Activated CD8-positive, alpha-beta T cell treated with anti-CD3 and anti-CD28 coated beads, Interleukin-2, amount 10 ng/mL, durations not matched to agents 7 days and 5 days (primary cell): ENCODE measurements at regions not wholly inside any gene's neighbourhood (a gene's known extent, or its start where the extent isn't known, plus 50 kb on each side); places are given as distances from the start of the nearest gene placed in this dataset.

Experiments used
- ATAC-seq: fragments of 150-1000 bp; cut with Tn5 transposase; one replicate; pipeline ENCODE4 v1.10.0; 2021; ENCODE audit warnings: moderate library complexity
- CTCF ChIA-PET: fragments of 350-600 bp; sonication (Branson Sonifier 250); formaldehyde crosslinking; loops from one replicate; lab custom pipeline; 2021; ENCODE audit warnings: antibody characterized with exemption; lab: Charles Lee
- POLR2A ChIA-PET: fragments of 350-600 bp; sonication (Branson Sonifier 250); formaldehyde crosslinking; loops from one replicate; lab custom pipeline; 2021; ENCODE audit warnings: antibody characterized with exemption; lab: Charles Lee
- DNase-seq: peaks from one replicate; pipeline ENCODE4 v3.0.0-alpha.2; 2020
- H3K27ac Mint-ChIP-seq: one replicate; pipeline ENCODE4 v1.8.0; 2021; ENCODE audit warnings: mild to moderate bottlenecking, mixed read lengths
- H3K27me3 Mint-ChIP-seq: one replicate; pipeline ENCODE4 v1.8.0; 2021; ENCODE audit warnings: low read depth, mixed read lengths
- H3K36me3 Mint-ChIP-seq: one replicate; pipeline ENCODE4 v1.8.0; 2021; ENCODE audit warnings: low read depth, mixed read lengths
- H3K4me1 Mint-ChIP-seq: one replicate; pipeline ENCODE4 v1.8.0; 2021; ENCODE audit warnings: low read depth, mixed read lengths
- H3K4me3 Mint-ChIP-seq: one replicate; pipeline ENCODE4 v1.8.0; 2021; ENCODE audit warnings: mild to moderate bottlenecking, mixed read lengths
- H3K9me3 Mint-ChIP-seq: one replicate; pipeline ENCODE4 v1.8.0; 2022; ENCODE audit warnings: mixed read lengths; ENCODE audit not compliant: insufficient read depth

GRCh38 chr6:154648188-154648887, 84.9 kb upstream of the SCAF8 start:
- H3K4me1 Mint-ChIP-seq, result no peaks in the 10 kb centered on the region
- no peak for ATAC-seq
- POLR2A ChIA-PET, result no interaction called here
- H3K27ac Mint-ChIP-seq, result no peak overlapping the region
- peaks cover 3% of the 10 kb centered on the region for H3K27me3 Mint-ChIP-seq
- CTCF ChIA-PET, result no interaction called here
- H3K4me3 Mint-ChIP-seq, result no peak overlapping the region
- H3K36me3 Mint-ChIP-seq, result no peaks in the 10 kb centered on the region
- DNase-seq, result no peak
- H3K9me3 Mint-ChIP-seq, result no peaks in the 10 kb centered on the region

DNA sequence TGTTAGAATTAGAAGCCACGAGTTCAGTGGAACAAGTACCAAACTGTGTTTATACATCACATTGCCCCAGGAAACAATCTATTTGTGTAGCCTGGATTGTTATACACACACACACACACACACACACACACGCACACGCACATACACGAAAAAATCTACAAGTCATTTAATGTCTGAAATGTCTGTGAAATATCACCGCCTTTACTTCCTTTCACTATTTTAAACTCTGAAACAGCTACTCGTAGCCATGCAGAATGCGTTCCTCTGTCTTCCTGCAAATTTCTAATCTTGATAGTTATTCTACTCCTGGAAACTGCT, 84.4 kb upstream of the SCAF8 start:
- H3K27ac Mint-ChIP-seq, result no peak overlapping the region
- H3K4me1 Mint-ChIP-seq, result no peaks in the 10 kb centered on the region
- H3K9me3 Mint-ChIP-seq, result no peaks in the 10 kb centered on the region
- ATAC-seq (no peak), DNase-seq (no peak)
- H3K36me3 Mint-ChIP-seq, result no peaks in the 10 kb centered on the region
- H3K4me3 Mint-ChIP-seq, result no peak overlapping the region
- CTCF ChIA-PET, result no interaction called here
- POLR2A ChIA-PET, result no interaction called here
- peaks cover 3% of the 10 kb centered on the region for H3K27me3 Mint-ChIP-seq

DNA sequence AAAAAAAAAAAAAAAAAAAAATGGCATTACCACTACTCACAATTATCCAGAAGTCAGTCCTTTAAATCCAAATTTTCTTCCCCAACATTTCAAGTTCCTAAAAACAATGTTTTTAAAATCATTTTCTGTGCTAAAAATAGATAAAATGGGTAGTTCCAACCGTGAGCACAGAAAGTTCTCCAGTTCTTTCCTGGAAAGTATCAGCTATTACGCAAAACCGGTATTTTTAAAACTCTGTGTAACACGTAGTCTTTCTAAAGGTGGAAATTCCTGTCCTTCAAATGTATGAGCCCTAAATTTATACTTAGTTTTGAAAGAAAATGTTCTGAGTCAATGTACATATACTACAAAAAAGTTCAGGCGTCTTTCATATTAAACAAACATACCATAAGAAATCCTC, 83.5 kb upstream of the SCAF8 start:
- ChIA-PET CTCF (no interaction called here), POLR2A (no interaction called here)
- Mint-ChIP-seq H3K36me3 (no peaks in the 10 kb centered on the region), H3K27ac (no peak overlapping the region), H3K4me1 (no peaks in the 10 kb centered on the region), H3K4me3 (no peak overlapping the region), H3K27me3 (peaks cover 3% of the 10 kb centered on the region), H3K9me3 (no peaks in the 10 kb centered on the region)
- DNase-seq (no peak), ATAC-seq (no peak)

- CTCF ChIA-PET, result no interaction called here
- Mint-ChIP-seq H3K36me3 (no peaks in the 10 kb centered on the region), H3K9me3 (no peaks in the 10 kb centered on the region), H3K27ac (no peak overlapping the region), H3K4me3 (no peak overlapping the region), H3K27me3 (peaks cover 3% of the 10 kb centered on the region), H3K4me1 (no peaks in the 10 kb centered on the region)
- ATAC-seq (no peak), DNase-seq (no peak)
- POLR2A ChIA-PET, result no interaction called here
Measured at GRCh38 chr6:154650351-154650750, 82.9 kb upstream of the SCAF8 start.

GRCh38 chr6:154651656-154652055, 81.6 kb upstream of the SCAF8 start:
- ChIA-PET CTCF (no interaction called here), POLR2A (no interaction called here)
- H3K9me3 Mint-ChIP-seq, result no peaks in the 10 kb centered on the region
- no peak overlapping the region for H3K27ac Mint-ChIP-seq
- no peaks in the 10 kb centered on the region for H3K4me1 Mint-ChIP-seq
- H3K27me3 Mint-ChIP-seq, result peaks cover 3% of the 10 kb centered on the region
- DNase-seq (no peak), ATAC-seq (no peak)
- no peaks in the 10 kb centered on the region for H3K36me3 Mint-ChIP-seq
- no peak overlapping the region for H3K4me3 Mint-ChIP-seq

GRCh38 chr6:154653385-154653784, 79.8 kb upstream of the SCAF8 start:
- ATAC-seq (no peak), DNase-seq (no peak)
- Mint-ChIP-seq H3K27me3 (no peaks in the 10 kb centered on the region), H3K4me3 (no peak overlapping the region), H3K36me3 (no peaks in the 10 kb centered on the region), H3K9me3 (no peaks in the 10 kb centered on the region), H3K4me1 (no peaks in the 10 kb centered on the region), H3K27ac (no peak overlapping the region)
- CTCF ChIA-PET, result no interaction called here
- POLR2A ChIA-PET, result no interaction called here

DNA sequence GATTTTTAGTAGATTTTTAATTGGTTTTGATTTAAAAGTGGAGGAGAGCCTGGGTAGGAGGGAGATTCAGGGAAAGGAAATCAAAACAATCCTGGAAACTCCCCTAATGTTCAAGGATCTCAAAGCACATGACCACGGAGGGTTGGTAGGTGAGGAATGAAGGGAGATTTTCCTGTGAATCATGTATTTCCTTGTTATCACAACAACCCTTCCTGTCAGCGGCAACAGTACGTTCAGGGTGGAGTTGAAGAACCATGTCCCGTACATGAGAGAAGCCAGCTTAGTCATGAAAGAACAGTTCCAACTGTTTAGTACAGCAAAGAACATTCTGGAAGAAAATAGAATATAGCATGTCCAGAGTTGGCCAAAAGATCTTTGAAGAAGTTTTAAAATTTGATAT, 79.4 kb upstream of the SCAF8 start:
- H3K4me3 Mint-ChIP-seq, result no peak overlapping the region
- POLR2A ChIA-PET, result no interaction called here
- no peaks in the 10 kb centered on the region for H3K27me3 Mint-ChIP-seq
- ATAC-seq (no peak), DNase-seq (no peak)
- no peaks in the 10 kb centered on the region for H3K4me1 Mint-ChIP-seq
- CTCF ChIA-PET, result no interaction called here
- H3K27ac Mint-ChIP-seq, result no peak overlapping the region
- no peaks in the 10 kb centered on the region for H3K9me3 Mint-ChIP-seq
- no peaks in the 10 kb centered on the region for H3K36me3 Mint-ChIP-seq

DNA sequence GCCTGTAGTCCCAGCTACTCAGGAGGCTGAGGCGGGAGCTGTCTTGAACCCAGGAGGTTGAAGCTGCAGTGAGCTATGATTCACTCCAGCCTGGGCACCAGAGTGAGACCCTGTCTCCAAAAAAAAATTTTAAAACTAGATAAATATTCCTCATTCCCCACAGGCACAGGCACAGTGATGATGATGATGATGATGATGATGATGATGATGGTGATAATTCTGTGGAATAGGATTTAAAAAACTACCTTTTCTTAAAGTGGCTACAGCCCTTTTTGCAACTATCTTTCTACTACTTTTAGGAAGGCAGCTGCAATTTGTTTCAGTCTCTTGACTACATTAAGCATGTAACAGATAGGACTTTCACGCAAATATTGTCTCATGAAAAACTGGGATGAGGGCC, 76.6 kb upstream of the SCAF8 start:
- Mint-ChIP-seq H3K9me3 (no peaks in the 10 kb centered on the region), H3K27me3 (no peaks in the 10 kb centered on the region), H3K4me1 (no peaks in the 10 kb centered on the region), H3K27ac (no peak overlapping the region), H3K36me3 (no peaks in the 10 kb centered on the region), H3K4me3 (no peak overlapping the region)
- POLR2A ChIA-PET, result no interaction called here
- no peak for DNase-seq
- CTCF ChIA-PET, result no interaction called here
- no peak for ATAC-seq

- CTCF ChIA-PET, result interaction anchor here (1.9 kb wide), 1 partner anchor 14 kb away, joined by 7 read pairs; no protein-coding TSS in a partner anchor
- peaks cover 4% of the 10 kb centered on the region for H3K27me3 Mint-ChIP-seq
- no peak overlapping the region for H3K4me3 Mint-ChIP-seq
- no peaks in the 10 kb centered on the region for H3K9me3 Mint-ChIP-seq
- no peaks in the 10 kb centered on the region for H3K4me1 Mint-ChIP-seq
- ATAC-seq, result no peak
- H3K36me3 Mint-ChIP-seq, result no peaks in the 10 kb centered on the region
- no peak overlapping the region for H3K27ac Mint-ChIP-seq
- DNase-seq, result no peak
- POLR2A ChIA-PET, result no interaction called here
Measured at GRCh38 chr6:154661768-154662167, 71.4 kb upstream of the SCAF8 start.

DNA sequence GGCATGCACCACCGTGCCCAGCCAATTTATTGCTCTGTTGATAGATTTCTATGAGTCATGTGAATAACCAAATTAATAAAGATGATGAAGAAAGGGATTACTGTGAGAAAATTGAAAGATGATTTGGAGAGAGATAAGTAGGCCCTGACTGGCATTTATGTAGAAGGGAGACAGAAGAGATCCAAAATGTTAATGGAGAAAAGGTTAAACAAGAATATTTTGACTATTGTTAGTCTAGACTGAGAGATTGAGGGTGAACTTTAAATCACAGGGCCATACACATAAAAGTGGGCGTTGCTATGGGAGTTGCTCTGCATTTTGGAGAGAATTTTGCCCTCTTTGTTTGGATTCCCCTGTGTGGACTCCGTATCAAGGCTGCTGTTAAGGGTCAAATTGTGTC, 68.9 kb upstream of the SCAF8 start:
- Mint-ChIP-seq H3K4me3 (no peak overlapping the region), H3K36me3 (no peaks in the 10 kb centered on the region), H3K9me3 (no peaks in the 10 kb centered on the region), H3K27me3 (peaks cover 4% of the 10 kb centered on the region), H3K27ac (no peak overlapping the region), H3K4me1 (no peaks in the 10 kb centered on the region)
- ChIA-PET POLR2A (no interaction called here), CTCF (no interaction called here)
- DNase-seq, result no peak
- ATAC-seq, result no peak

DNA sequence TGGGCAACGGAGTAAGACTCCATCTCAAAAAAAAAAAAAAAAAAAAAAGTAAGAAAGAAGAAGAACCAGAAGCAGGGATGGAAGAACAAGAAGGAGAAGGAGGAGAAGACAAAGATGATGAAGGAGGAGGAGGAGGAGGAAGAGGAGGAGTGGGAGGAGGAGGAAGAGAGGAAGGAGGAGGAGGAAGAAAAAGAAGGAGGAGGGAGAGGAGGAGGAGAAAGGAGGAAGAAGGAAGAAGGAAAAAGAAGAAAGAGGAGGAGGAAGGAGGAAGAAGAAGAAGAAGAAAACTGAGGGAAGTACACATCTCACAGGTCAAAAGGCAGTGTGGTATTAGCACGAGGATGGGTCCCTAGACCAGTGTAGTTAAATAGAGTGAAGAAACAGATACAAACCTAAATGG, 65.1 kb upstream of the SCAF8 start:
- DNase-seq, result no peak
- Mint-ChIP-seq H3K9me3 (no peaks in the 10 kb centered on the region), H3K4me3 (no peak overlapping the region), H3K4me1 (no peaks in the 10 kb centered on the region), H3K27ac (no peak overlapping the region), H3K36me3 (no peaks in the 10 kb centered on the region), H3K27me3 (peaks cover 2% of the 10 kb centered on the region)
- POLR2A ChIA-PET, result no interaction called here
- CTCF ChIA-PET, result no interaction called here
- no peak for ATAC-seq

- Mint-ChIP-seq H3K36me3 (no peaks in the 10 kb centered on the region), H3K4me3 (no peak overlapping the region), H3K27me3 (peaks cover 4% of the 10 kb centered on the region), H3K9me3 (no peaks in the 10 kb centered on the region), H3K4me1 (no peaks in the 10 kb centered on the region), H3K27ac (no peak overlapping the region)
- no peak for DNase-seq
- ChIA-PET CTCF (no interaction called here), POLR2A (no interaction called here)
- ATAC-seq, result no peak
Measured at GRCh38 chr6:154672086-154672485, 61.1 kb upstream of the SCAF8 start.

GRCh38 chr6:154673919-154674318, 59.3 kb upstream of the SCAF8 start:
- H3K4me1 Mint-ChIP-seq, result no peaks in the 10 kb centered on the region
- CTCF ChIA-PET, result interaction anchor here (1.1 to 5.6 kb wide), 5 partner anchors 10 to 498 kb away, joined by 3 to 166 read pairs (median 28); no protein-coding TSS in a partner anchor
- no peak overlapping the region for H3K27ac Mint-ChIP-seq
- peaks cover 4% of the 10 kb centered on the region for H3K27me3 Mint-ChIP-seq
- no peak for ATAC-seq
- no peak for DNase-seq
- POLR2A ChIA-PET, result interaction anchor here (0.6 kb wide), 1 partner anchor 10 kb away, joined by 3 read pairs; no protein-coding TSS in a partner anchor
- no peaks in the 10 kb centered on the region for H3K36me3 Mint-ChIP-seq
- no peak overlapping the region for H3K4me3 Mint-ChIP-seq
- no peaks in the 10 kb centered on the region for H3K9me3 Mint-ChIP-seq
